AML-193 (cell line): ENCODE measurements at regions not wholly inside any gene's neighbourhood (a gene's known extent, or its start where the extent isn't known, plus 50 kb on each side); places are given as distances from the start of the nearest gene placed in this dataset.
"Not testable (repeated sequence)": the region's sequence is repeated elsewhere in the genome, so short reads cannot be mapped to it uniquely, and the experiment has no call there.

ENCODE experiments used
- DNase-seq, 2 experiments: peaks; one replicate each; lab custom pipeline; 2025; lab: John Stamatoyannopoulos, UW

- DNase-seq, result not testable (repeated sequence)
Measured at GRCh38 chr10:8693635-8694034, 639.1 kb downstream of the GATA3 start.

- no peak for DNase-seq
Measured at GRCh38 chr10:8696746-8697145, 642.3 kb downstream of the GATA3 start.

- no peak for DNase-seq
Measured at GRCh38 chr10:8700689-8701088, 646.2 kb downstream of the GATA3 start.

GRCh38 chr10:8702181-8702580 is 647.7 kb downstream of the GATA3 start:
- DNase-seq, result no peak

- DNase-seq, result no peak
Measured at GRCh38 chr10:8705415-8705814, 650.9 kb downstream of the GATA3 start.

- no peak for DNase-seq
Measured at GRCh38 chr10:8712656-8713055, 658.2 kb downstream of the GATA3 start.

- DNase-seq, result no peak
Measured at GRCh38 chr10:8719971-8720370, 665.5 kb downstream of the GATA3 start.

- DNase-seq, result no peak
Measured at GRCh38 chr10:8721650-8722049, 667.2 kb downstream of the GATA3 start.

GRCh38 chr10:8722835-8723234 is 668.3 kb downstream of the GATA3 start:
- no peak for DNase-seq

GRCh38 chr10:8725343-8725742 is 670.9 kb downstream of the GATA3 start:
- DNase-seq, result no peak

- DNase-seq, result no peak
Measured at GRCh38 chr10:8726084-8726778, 671.7 kb downstream of the GATA3 start.

GRCh38 chr10:8726779-8727084 is 672.2 kb downstream of the GATA3 start:
- DNase-seq, result no peak

- DNase-seq, result no peak
Measured at GRCh38 chr10:8731121-8732095, 676.9 kb downstream of the GATA3 start.

GRCh38 chr10:8738987-8739386 is 684.5 kb downstream of the GATA3 start:
- DNase-seq, result no peak

- DNase-seq, result no peak
Measured at GRCh38 chr10:8752146-8752843, 697.8 kb downstream of the GATA3 start.

- DNase-seq, result no peak
Measured at GRCh38 chr10:8758029-8758428, 703.5 kb downstream of the GATA3 start.

GRCh38 chr10:8766899-8767298 is 712.4 kb downstream of the GATA3 start:
- DNase-seq, result no peak

- no peak for DNase-seq
Measured at GRCh38 chr10:8767591-8767990, 713.1 kb downstream of the GATA3 start.

GRCh38 chr10:8768341-8768740 is 713.9 kb downstream of the GATA3 start:
- DNase-seq, result no peak

- DNase-seq, result no peak
Measured at GRCh38 chr10:8768852-8769251, 714.4 kb downstream of the GATA3 start.

GRCh38 chr10:8776926-8777622 is 722.6 kb downstream of the GATA3 start:
- no peak for DNase-seq

GRCh38 chr10:8778713-8779112 is 724.2 kb downstream of the GATA3 start:
- no peak for DNase-seq
